ENCODE measurements at regions not wholly inside any gene's neighbourhood (a gene's known extent, or its start where the extent isn't known, plus 50 kb on each side); places are given as distances from the start of the nearest gene placed in this dataset.

DNA sequence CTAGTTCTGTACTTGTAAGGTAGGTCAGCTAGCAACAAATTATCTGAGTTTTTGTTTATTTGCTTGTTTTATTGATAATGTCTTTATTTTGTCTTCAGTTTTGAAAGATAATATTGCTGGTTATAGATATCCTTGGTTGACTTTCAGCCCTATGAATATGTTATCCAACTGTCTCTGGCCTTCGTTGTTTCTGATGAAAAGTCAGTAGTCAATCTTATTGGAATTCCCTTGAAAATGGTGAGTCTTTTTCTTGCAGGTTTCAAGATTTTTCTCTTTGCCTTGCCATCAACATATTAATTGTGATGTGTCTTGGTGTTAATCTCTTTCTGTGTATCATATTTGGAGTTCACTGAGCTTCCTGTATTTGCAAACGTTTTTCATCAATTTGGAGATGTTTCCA is 113.1 kb upstream of the NEIL3 start:
- Mint-ChIP-seq H3K4me1 (no peaks in the 10 kb centered on the region), H3K27me3 (no peaks in the 10 kb centered on the region), H3K27ac (no peak overlapping the region), H3K9me3 (peaks cover 8% of the 10 kb centered on the region), H3K36me3 (ENCODE audit: low read depth) (no peaks in the 10 kb centered on the region), H3K4me3 (no peak overlapping the region)
- no peak for ATAC-seq
- DNase-seq: no peak

DNA sequence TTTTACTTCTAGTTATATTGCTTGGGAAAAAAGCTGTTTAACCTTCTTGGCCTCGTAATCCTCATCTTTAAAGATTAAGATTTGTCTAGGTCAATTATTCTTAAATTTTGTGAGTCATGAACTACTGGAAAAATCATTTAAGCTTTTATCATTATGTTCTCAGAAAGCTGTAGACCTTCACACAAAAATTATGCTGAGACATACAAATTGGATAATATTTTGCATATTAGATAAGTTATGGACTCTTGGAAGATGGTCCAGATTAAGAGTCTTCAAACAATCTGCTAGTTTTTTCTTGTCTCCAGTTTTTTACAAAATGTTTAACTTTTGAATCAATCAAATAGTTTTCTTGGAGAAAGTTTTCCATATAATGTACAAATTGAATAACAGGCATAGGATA is 108.1 kb upstream of the NEIL3 start:
- Mint-ChIP-seq H3K27ac (no peak overlapping the region), H3K27me3 (peaks cover 4% of the 10 kb centered on the region), H3K9me3 (peaks cover 11% of the 10 kb centered on the region), H3K36me3 (ENCODE audit: low read depth) (no peaks in the 10 kb centered on the region), H3K4me3 (no peak overlapping the region), H3K4me1 (no peaks in the 10 kb centered on the region)
- ATAC-seq (no peak), DNase-seq (no peak)

DNA sequence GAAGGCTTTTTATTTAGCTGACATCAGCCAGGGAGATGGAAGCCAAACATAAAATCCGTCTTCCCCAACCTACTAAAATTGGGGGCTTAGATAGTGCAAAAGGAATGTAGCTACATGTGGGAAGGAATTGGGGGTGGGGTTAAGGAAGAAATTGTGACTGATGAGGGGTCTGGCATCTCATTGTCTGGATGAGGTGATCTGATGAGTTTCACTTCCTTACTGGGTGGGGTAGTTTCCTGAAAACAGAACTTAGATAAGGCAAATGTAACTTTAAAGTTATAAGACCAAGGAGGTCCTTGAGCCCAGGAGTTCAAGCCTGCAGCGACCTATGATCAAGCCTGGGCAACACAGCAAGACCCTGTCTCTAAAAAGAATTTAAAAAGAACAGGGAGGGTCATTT is 105.5 kb upstream of the NEIL3 start:
- peaks cover 9% of the 10 kb centered on the region for H3K9me3 Mint-ChIP-seq
- no peaks in the 10 kb centered on the region for H3K4me1 Mint-ChIP-seq
- H3K27ac Mint-ChIP-seq: no peak overlapping the region
- DNase-seq (no peak), ATAC-seq (no peak)
- no peak overlapping the region for H3K4me3 Mint-ChIP-seq
- H3K27me3 Mint-ChIP-seq: peaks cover 8% of the 10 kb centered on the region
- H3K36me3 Mint-ChIP-seq (ENCODE audit: low read depth): no peaks in the 10 kb centered on the region

DNA sequence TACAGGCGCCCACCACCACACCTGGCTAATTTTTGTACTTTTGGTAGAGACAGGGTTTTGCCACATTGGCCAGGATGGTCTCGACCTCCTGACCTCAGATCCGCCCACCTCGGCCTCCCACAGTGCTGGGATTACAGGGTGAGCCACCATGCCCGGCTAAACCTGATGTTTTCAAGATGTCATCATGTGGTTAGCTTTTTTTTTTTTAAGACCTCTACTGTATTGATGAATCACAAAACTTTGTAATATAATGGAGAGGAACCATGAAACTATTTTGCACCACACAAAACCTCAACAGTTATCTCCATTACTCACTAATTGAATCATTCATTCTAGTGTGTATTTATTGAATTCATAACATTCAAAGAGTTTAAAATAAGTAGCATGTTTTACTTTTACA is 94.7 kb upstream of the NEIL3 start:
- ATAC-seq (peak; percentile 66), DNase-seq (peak; percentile 18)
- Mint-ChIP-seq H3K9me3 (no peaks in the 10 kb centered on the region), H3K4me1 (no peaks in the 10 kb centered on the region), H3K4me3 (no peak overlapping the region), H3K36me3 (ENCODE audit: low read depth) (no peaks in the 10 kb centered on the region), H3K27ac (no peak overlapping the region), H3K27me3 (peaks cover 2% of the 10 kb centered on the region)

DNA sequence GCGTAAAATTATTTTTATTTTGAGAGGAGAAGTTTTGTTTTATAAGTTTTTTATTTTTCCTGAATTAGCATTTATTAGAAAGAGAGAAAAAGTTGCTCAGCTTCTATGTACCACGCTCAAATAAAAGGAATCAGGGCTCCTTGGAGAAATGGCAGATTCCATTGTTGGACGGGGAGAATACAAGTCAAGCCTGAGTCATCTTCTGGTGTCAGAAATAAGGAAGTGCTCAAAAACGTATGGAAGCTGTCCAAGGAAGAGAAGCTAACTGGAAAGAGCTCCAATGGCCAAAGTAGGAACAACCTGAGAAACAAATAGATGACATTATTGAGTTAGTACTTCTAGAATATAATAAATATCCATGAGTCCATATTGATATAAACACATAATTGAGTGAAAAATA is 89.3 kb upstream of the NEIL3 start:
- Mint-ChIP-seq H3K27ac (no peak overlapping the region), H3K4me1 (no peaks in the 10 kb centered on the region), H3K27me3 (peaks cover 4% of the 10 kb centered on the region), H3K9me3 (no peaks in the 10 kb centered on the region), H3K4me3 (no peak overlapping the region), H3K36me3 (ENCODE audit: low read depth) (no peaks in the 10 kb centered on the region)
- no peak for ATAC-seq
- no peak for DNase-seq

DNA sequence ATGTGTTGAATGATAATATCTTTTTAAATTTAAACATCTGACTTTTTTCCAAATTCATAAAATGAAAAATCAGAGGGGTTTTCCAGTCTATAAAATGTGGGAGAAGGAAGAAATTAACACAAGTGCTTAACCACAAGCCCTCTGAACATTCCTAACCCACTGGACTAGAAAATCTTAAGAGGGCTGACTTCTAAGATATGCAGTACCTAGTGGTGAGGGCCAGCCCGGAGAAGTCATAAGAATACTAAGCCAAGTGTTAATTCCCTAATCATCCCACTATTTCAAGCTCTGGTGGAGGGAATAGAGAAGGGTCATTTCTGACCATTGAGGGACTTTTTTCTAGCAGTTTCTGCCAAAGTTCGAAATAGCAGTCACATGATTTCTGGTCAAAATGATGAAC is 86.9 kb upstream of the NEIL3 start:
- Mint-ChIP-seq H3K9me3 (no peaks in the 10 kb centered on the region), H3K4me3 (no peak overlapping the region), H3K4me1 (no peaks in the 10 kb centered on the region), H3K27ac (no peak overlapping the region), H3K36me3 (ENCODE audit: low read depth) (no peaks in the 10 kb centered on the region), H3K27me3 (peaks cover 4% of the 10 kb centered on the region)
- no peak for DNase-seq
- ATAC-seq: no peak

DNA sequence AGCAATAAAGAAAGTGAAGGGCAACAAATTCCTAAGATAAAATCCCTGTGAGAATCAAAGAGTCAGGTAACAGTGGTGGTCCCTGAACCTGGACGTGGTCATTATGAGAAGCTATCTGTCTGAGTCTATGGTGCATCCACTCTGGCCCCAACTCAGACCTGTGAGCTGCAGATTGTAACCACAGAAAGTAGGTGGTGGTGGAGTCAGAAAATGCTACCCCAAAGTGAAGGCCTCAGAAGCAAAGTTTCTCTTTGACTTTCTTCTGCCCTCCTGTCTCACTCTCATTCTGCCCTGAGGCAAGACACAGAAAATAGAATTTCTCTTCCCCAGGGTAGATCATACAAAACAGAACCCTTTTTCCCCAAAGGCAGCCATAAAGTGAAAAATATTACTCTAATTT is 84.1 kb upstream of the NEIL3 start:
- H3K27me3 Mint-ChIP-seq: peaks cover 2% of the 10 kb centered on the region
- H3K27ac Mint-ChIP-seq: no peak overlapping the region
- ATAC-seq (peak; percentile 24), DNase-seq (no peak)
- H3K36me3 Mint-ChIP-seq (ENCODE audit: low read depth): no peaks in the 10 kb centered on the region
- no peaks in the 10 kb centered on the region for H3K9me3 Mint-ChIP-seq
- H3K4me3 Mint-ChIP-seq: no peak overlapping the region
- peaks cover 4% of the 10 kb centered on the region for H3K4me1 Mint-ChIP-seq

DNA sequence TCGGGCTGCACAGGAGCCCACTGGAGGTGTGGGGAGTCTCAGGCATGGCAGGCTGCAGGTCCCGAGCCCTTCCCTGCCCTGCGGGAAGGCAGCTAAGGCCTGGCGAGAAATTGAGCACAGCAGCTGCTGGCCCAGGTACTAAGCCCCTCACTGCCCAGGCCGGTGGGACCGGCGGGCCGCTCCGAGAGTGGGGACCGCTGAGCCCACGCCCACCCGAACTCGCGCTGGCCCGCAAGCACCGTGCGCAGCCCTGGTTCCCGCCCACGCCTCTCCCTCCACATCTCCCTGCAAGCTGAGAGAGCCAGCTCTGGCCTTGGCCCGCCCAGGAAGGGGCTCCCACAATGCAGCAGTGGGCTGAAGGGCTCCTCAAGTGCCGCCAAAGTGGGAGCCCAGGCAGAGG is 82.0 kb upstream of the NEIL3 start:
- Mint-ChIP-seq H3K27ac (no peak overlapping the region), H3K4me3 (no peak overlapping the region), H3K4me1 (peaks cover 4% of the 10 kb centered on the region), H3K9me3 (no peaks in the 10 kb centered on the region), H3K36me3 (ENCODE audit: low read depth) (no peaks in the 10 kb centered on the region), H3K27me3 (no peaks in the 10 kb centered on the region)
- ATAC-seq: no peak
- no peak for DNase-seq

DNA sequence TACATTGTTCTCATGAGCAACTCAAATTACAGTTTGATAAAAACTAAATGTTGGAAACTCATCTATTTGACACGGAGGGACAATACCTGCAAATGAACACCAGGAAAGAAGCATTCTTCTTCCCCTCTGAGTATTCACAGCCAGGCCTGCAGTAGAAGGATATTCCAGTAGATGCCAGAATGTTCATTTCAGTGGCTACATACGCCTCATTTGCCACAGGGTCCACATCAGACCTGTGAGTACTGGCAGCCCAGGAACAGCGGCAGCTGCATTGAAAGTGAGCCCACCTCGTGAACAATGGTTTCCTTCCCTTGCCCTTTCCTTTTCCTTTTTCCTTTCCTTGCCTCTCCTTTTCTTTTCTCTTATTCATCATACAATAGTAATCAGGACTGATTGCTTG is 81.1 kb upstream of the NEIL3 start:
- Mint-ChIP-seq H3K36me3 (ENCODE audit: low read depth) (no peaks in the 10 kb centered on the region), H3K4me3 (no peak overlapping the region), H3K4me1 (peaks cover 4% of the 10 kb centered on the region), H3K27ac (no peak overlapping the region), H3K27me3 (no peaks in the 10 kb centered on the region), H3K9me3 (no peaks in the 10 kb centered on the region)
- ATAC-seq (no peak), DNase-seq (no peak)

DNA sequence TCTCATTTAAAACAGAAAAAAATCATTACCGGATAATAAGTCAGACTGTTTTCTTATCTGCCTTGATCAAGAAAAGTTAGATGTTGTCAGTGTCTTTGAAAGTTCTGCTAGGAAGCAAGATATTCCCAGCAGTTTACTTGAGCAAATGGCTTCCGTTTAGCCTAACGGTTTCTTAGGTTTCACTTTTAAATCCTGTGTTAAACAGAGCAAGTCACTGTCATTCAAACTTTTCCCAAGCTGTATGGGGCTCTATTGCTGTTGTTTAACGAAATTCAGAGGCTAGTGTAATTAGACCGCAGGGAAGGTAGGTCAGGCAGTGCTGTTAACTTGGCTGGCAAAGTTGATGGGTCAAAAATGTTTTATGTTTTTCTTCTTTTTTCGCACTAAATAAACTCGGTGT is 80.3 kb upstream of the NEIL3 start:
- Mint-ChIP-seq H3K4me1 (peaks cover 4% of the 10 kb centered on the region), H3K9me3 (no peaks in the 10 kb centered on the region), H3K27me3 (no peaks in the 10 kb centered on the region), H3K4me3 (no peak overlapping the region), H3K36me3 (ENCODE audit: low read depth) (no peaks in the 10 kb centered on the region), H3K27ac (no peak overlapping the region)
- DNase-seq (no peak), ATAC-seq (no peak)

DNA sequence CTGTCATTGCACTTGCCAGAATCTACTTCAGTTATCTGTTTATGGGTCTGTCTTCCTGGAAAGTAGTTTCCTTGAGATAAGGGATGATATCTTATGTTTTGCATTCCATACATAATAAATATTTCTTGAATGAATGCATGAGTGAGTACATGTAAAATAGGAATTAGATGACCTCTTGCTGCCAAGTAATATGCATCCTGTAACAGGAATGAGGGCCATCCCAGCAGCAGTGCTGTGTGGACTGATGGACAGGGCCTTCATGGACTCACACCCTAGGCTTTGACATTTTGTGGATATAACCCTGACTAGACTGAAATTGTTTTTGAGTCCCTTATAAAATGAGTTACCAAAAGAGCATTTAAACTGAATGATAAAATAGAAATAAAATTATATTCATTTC is 77.2 kb upstream of the NEIL3 start:
- no peak overlapping the region for H3K4me3 Mint-ChIP-seq

DNA sequence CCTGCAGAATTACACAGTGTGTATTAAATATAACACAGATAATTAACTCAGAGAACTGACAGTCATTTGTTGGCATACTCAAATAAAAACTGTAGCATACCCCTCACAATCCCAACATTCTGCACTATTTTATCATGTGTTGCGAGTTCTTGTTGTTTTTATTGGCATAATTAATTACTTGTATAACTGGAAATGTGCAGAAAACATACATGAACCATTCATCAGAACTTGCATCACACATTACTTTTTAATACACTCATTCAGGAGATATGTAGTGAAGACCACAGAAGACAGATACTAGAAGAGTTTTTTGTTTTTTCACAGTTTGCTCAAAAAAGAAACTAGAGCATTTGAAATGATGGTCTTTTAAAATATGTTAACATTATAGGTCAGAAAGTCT is 74.6 kb upstream of the NEIL3 start:
- H3K27ac Mint-ChIP-seq: no peak overlapping the region
- no peak for DNase-seq
- H3K27me3 Mint-ChIP-seq: no peaks in the 10 kb centered on the region
- H3K36me3 Mint-ChIP-seq (ENCODE audit: low read depth): no peaks in the 10 kb centered on the region
- no peaks in the 10 kb centered on the region for H3K9me3 Mint-ChIP-seq
- no peak for ATAC-seq
- no peaks in the 10 kb centered on the region for H3K4me1 Mint-ChIP-seq
- no peak overlapping the region for H3K4me3 Mint-ChIP-seq

More for the DNA sequence above, 77.2 kb upstream of the NEIL3 start:
- Mint-ChIP-seq H3K27me3 (no peaks in the 10 kb centered on the region), H3K4me1 (peaks cover 4% of the 10 kb centered on the region), H3K27ac (no peak overlapping the region), H3K9me3 (no peaks in the 10 kb centered on the region), H3K36me3 (ENCODE audit: low read depth) (no peaks in the 10 kb centered on the region)
- ATAC-seq (no peak), DNase-seq (no peak)

DNA sequence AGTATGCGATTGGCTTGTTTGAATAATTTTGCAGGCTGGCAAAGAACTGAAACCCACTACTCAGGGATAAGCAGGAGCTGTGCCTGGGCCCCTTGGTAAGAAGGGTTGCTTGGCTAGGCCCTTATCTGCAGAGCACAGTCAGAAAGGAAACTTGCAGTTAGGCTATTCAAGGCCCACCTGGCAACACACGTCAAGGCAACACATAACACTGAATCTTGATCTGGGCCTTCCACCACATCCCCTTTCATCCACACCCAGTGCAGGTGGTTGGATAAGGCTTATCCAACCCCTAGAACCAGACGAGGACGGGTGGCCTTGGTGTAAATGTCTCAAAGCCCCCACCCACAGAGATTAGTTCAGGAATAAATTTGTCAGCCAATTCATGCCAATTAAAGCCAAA is 72.8 kb upstream of the NEIL3 start:
- H3K27ac Mint-ChIP-seq: no peak overlapping the region
- H3K27me3 Mint-ChIP-seq: no peaks in the 10 kb centered on the region
- H3K4me1 Mint-ChIP-seq: no peaks in the 10 kb centered on the region
- no peak overlapping the region for H3K4me3 Mint-ChIP-seq
- ATAC-seq (no peak), DNase-seq (no peak)
- no peaks in the 10 kb centered on the region for H3K9me3 Mint-ChIP-seq
- no peaks in the 10 kb centered on the region for H3K36me3 Mint-ChIP-seq (ENCODE audit: low read depth)

DNA sequence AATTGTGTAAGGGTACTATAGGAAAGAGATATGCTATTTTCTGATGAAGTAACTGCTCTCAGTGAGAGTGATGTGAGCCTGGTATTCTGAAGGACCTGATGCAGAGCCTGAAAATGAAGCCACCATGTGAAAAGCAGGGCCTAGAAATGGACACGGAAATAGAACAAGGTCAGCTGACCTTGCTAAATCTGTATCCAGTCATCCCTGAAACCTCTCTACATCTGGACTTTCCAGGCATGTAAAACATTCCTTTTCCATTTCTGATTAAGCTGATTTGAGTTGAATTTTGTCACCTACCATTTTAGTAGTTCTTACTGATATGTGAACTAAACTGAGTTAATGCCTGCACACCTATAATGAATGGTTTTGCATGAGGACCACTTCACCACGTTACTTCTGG is 72.4 kb upstream of the NEIL3 start:
- H3K27ac Mint-ChIP-seq: no peak overlapping the region
- no peaks in the 10 kb centered on the region for H3K9me3 Mint-ChIP-seq
- H3K27me3 Mint-ChIP-seq: no peaks in the 10 kb centered on the region
- ATAC-seq (no peak), DNase-seq (no peak)
- H3K4me1 Mint-ChIP-seq: no peaks in the 10 kb centered on the region
- no peaks in the 10 kb centered on the region for H3K36me3 Mint-ChIP-seq (ENCODE audit: low read depth)
- H3K4me3 Mint-ChIP-seq: no peak overlapping the region

DNA sequence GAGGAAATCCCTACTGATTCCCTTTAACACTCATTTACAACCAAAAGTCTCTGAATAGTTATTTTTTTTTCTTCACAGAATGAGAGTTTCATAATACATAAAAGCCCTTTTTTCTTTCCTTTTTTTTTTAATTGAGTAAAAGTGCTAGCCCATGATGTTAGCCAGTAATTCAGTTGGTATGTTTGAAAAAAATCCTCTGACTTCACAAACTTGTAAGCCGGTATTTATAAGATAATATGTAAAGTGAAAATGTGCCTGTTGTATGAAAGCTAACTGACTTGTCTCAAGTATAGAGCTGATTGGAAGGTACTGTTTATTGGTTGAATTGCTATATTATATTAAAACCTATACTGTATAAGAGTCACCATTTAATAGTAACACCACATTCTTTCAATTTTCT is 70.2 kb upstream of the NEIL3 start:
- no peak for ATAC-seq
- no peaks in the 10 kb centered on the region for H3K27me3 Mint-ChIP-seq

DNA sequence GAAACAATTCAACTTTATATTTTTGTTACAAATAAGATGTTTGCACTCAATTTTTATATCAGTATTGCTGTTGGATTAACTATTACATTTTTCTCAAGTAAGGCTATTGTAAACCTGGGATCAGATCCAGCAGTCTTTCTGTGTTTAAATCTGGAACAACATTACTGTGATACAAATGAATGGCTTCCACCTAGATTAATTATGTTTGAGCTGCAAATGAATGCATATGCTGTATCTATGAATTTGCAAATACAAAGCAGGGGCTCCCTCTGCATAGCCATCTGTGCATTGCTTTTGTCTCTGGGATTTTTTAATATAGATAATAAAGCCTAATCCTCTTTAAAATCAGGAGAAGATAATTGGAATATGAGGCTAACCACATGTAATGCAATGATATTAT is 69.8 kb upstream of the NEIL3 start:
- Mint-ChIP-seq H3K9me3 (no peaks in the 10 kb centered on the region), H3K27ac (no peak overlapping the region), H3K27me3 (no peaks in the 10 kb centered on the region), H3K36me3 (ENCODE audit: low read depth) (no peaks in the 10 kb centered on the region), H3K4me1 (no peaks in the 10 kb centered on the region), H3K4me3 (no peak overlapping the region)
- DNase-seq (no peak), ATAC-seq (no peak)

More for the DNA sequence above, 70.2 kb upstream of the NEIL3 start:
- no peaks in the 10 kb centered on the region for H3K4me1 Mint-ChIP-seq
- H3K9me3 Mint-ChIP-seq: no peaks in the 10 kb centered on the region
- DNase-seq: no peak
- no peak overlapping the region for H3K27ac Mint-ChIP-seq
- no peaks in the 10 kb centered on the region for H3K36me3 Mint-ChIP-seq (ENCODE audit: low read depth)
- no peak overlapping the region for H3K4me3 Mint-ChIP-seq
